ENCODE measurements at regions not wholly inside any gene's neighbourhood (a gene's known extent, or its start where the extent isn't known, plus 50 kb on each side); places are given as distances from the start of the nearest gene placed in this dataset.

DNA sequence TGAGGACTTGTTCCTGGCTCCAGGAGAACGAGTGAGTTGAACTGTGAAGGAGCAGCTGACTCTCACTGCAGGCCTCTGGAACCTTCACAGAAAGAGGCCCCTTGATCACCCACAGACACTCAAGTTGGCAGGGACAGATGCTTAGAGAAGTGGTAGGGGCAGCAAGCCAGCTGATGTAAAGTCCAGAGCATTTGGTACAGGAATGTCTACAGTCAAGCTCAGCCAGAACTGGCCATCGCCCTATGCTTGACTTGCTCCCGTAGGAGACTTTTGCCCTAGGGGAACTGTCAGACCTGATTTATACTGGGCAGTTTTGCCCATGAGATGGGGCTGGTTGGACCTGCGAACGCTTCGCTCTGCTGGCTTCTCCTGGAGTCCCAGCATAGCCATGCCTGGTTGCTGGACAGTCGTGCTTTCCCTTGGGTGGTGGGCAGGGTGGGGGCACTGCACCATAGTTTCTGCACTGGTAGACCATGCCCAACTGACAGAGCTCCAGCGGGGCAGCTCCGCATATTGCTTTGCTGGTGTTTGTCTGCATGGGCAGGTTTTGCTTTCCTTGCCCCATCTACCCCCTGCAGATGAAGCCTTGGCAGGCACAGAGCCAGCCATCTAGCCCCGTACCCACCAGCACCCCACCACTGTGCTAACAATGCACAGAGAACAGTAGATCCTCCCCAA is 977.7 kb downstream of the JRKL start:
- ChIA-PET POLR2A (no interaction called here), CTCF (no interaction called here)
- H3K27me3 ChIP-seq (ENCODE audit: insufficient read depth): no peaks in the 10 kb centered on the region
- H3K79me2 ChIP-seq (ENCODE audit: insufficient read depth): no peaks in the 10 kb centered on the region
- H3K9me2 ChIP-seq: no peaks in the 10 kb centered on the region
- no peak overlapping the region for H3K9ac ChIP-seq
- WGBS (ENCODE audit: low lambda C conversion rate): 45% methylated on average over 8 of the region's 10 CpGs
- TF ChIP-seq, protein P1, sequence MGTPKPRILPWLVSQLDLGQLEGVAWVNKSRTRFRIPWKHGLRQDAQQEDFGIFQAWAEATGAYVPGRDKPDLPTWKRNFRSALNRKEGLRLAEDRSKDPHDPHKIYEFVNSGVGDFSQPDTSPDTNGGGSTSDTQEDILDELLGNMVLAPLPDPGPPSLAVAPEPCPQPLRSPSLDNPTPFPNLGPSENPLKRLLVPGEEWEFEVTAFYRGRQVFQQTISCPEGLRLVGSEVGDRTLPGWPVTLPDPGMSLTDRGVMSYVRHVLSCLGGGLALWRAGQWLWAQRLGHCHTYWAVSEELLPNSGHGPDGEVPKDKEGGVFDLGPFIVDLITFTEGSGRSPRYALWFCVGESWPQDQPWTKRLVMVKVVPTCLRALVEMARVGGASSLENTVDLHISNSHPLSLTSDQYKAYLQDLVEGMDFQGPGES (IDR thresholded peaks at IDR 0.05; ENCODE audit: low read depth, low read length): no peak
- TF ChIP-seq TEAD4 (IDR thresholded peaks at IDR 0.05; ENCODE audit: borderline replicate concordance, insufficient read depth): no peak
- no peak for TF ChIP-seq NFIC (IDR thresholded peaks at IDR 0.05; ENCODE audit: borderline replicate concordance)
- no peak for TF ChIP-seq POLR2AphosphoS5 (IDR thresholded peaks at IDR 0.05; ENCODE audit: low read depth, low read length)
- no peak for TF ChIP-seq SIN3A (IDR thresholded peaks at IDR 0.05; ENCODE audit: borderline replicate concordance, low read depth, low read length)
- H3K4me3 ChIP-seq (ENCODE audit: low read depth in 2 of 2, low read length in 1 of 2): no peak overlapping the region
- H3K4me2 ChIP-seq: no peak overlapping the region
- H3K4me1 ChIP-seq (ENCODE audit: control insufficient read depth in 1 of 2, insufficient read depth in 2 of 2, low read depth in 1 of 2, low read length in 1 of 2): peaks cover 0 to 19% of the 10 kb centered on the region in 2 experiments; a peak in 1 of 4 replicates
- peaks cover 3% of the 10 kb centered on the region; the same call in 1 of the 2 replicates for H3K9me3 ChIP-seq
- DNase-seq: no peak
- no peaks in the 10 kb centered on the region for H3K36me3 ChIP-seq (replicated peaks in 1 of 2; ENCODE audit: control insufficient read depth in 1 of 2, insufficient read depth in 2 of 2, low read length in 1 of 2)
- H4K20me1 ChIP-seq (ENCODE audit: insufficient read depth): no peaks in the 10 kb centered on the region
- H3F3A ChIP-seq (replicated peaks; ENCODE audit: insufficient read depth): peaks cover 16% of the 10 kb centered on the region
- no peak overlapping the region for H2AFZ ChIP-seq (ENCODE audit: low read depth)
- no peak overlapping the region for H3K27ac ChIP-seq (ENCODE audit: low read depth in 2 of 2, low read length in 1 of 2)

DNA sequence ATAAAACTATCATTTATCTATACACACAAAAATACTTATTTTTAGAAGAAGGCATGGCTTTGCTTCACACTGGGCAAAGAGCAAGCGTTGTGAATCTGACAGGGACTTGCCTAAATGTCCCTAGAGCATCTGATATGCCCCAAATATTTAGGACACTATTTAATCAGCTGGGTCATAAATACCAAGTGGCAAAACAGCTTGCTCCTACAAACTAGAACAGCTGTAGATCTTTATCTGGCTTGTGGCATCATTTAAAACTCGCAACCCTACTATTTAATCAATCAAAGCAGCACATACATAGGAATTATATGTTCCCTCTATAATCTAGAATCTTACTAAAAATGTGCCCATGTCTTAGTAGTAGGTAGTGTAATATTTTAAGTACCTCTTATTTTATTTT is 999.5 kb downstream of the JRKL start:
- POLR2A ChIA-PET: no interaction called here
- TF ChIP-seq CHD2 (IDR thresholded peaks at IDR 0.05; ENCODE audit: low read length, partially characterized antibody) (no peak), NFIC (IDR thresholded peaks at IDR 0.05; ENCODE audit: borderline replicate concordance) (no peak), GABPA (IDR thresholded peaks at IDR 0.05; ENCODE audit: low read depth) (no peak), MEF2A (IDR thresholded peaks at IDR 0.05; ENCODE audit: borderline replicate concordance, low read depth) (no peak)
- TF ChIP-seq, protein P2, sequence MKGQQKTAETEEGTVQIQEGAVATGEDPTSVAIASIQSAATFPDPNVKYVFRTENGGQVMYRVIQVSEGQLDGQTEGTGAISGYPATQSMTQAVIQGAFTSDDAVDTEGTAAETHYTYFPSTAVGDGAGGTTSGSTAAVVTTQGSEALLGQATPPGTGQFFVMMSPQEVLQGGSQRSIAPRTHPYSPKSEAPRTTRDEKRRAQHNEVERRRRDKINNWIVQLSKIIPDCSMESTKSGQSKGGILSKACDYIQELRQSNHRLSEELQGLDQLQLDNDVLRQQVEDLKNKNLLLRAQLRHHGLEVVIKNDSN (IDR thresholded peaks at IDR 0.05; ENCODE audit: borderline replicate concordance, low read depth): no peak
- H2AFZ ChIP-seq (ENCODE audit: low read depth): no peak overlapping the region
- H3K4me3 ChIP-seq (ENCODE audit: low read depth in 2 of 2, low read length in 1 of 2): no peak overlapping the region
- no peak overlapping the region for H3K27ac ChIP-seq (ENCODE audit: low read depth in 2 of 2, low read length in 1 of 2)
- H3F3A ChIP-seq (replicated peaks; ENCODE audit: insufficient read depth): no peaks in the 10 kb centered on the region
- no peak overlapping the region for H3K4me2 ChIP-seq
- H3K9me2 ChIP-seq: no peaks in the 10 kb centered on the region
- CTCF ChIA-PET: no interaction called here
- no peak for DNase-seq
- 5% methylated on average over 2 of the region's 2 CpGs for WGBS (ENCODE audit: low lambda C conversion rate)
- no peaks in the 10 kb centered on the region for H3K79me2 ChIP-seq (ENCODE audit: insufficient read depth)
- no peaks in the 10 kb centered on the region for H3K27me3 ChIP-seq (ENCODE audit: insufficient read depth)
- no peaks in the 10 kb centered on the region for H4K20me1 ChIP-seq (ENCODE audit: insufficient read depth)
- H3K4me1 ChIP-seq (ENCODE audit: control insufficient read depth in 1 of 2, insufficient read depth in 2 of 2, low read depth in 1 of 2, low read length in 1 of 2): no peaks in the 10 kb centered on the region
- no peaks in the 10 kb centered on the region for H3K9me3 ChIP-seq
- H3K36me3 ChIP-seq (replicated peaks in 1 of 2; ENCODE audit: control insufficient read depth in 1 of 2, insufficient read depth in 2 of 2, low read length in 1 of 2): no peaks in the 10 kb centered on the region
- no peak overlapping the region for H3K9ac ChIP-seq

DNA sequence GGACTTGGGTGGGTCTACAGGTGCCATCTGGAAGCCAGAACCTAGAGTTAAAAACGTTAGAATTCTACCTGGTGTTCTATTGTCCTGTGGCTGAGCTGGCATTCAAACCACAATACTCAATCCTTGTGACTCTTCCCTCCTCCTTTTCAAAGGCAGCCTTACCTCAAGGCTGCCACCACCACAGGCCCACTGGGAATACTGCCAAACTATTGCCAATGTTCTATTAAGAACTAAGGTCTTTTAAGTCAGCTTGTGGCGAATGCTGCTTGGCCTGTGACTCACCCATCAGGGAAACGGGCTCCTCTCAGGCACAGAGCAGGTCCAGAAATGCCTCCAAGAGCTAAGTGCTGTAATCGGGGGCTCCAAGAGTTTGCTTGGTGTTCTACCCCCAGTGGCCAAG is 1008.4 kb downstream of the JRKL start:
- Histone ChIP-seq H3K9ac (no peak overlapping the region), H3K4me3 (ENCODE audit: low read depth in 2 of 2, low read length in 1 of 2) (no peak overlapping the region), H4K20me1 (ENCODE audit: insufficient read depth) (no peaks in the 10 kb centered on the region), H3K9me2 (no peaks in the 10 kb centered on the region), H3K9me3 (no peaks in the 10 kb centered on the region), H3K4me2 (no peak overlapping the region), H3K27ac (ENCODE audit: low read depth in 2 of 2, low read length in 1 of 2) (no peak overlapping the region), H3K79me2 (ENCODE audit: insufficient read depth) (no peaks in the 10 kb centered on the region), H3K4me1 (ENCODE audit: control insufficient read depth in 1 of 2, insufficient read depth in 2 of 2, low read depth in 1 of 2, low read length in 1 of 2) (no peaks in the 10 kb centered on the region), H3F3A (replicated peaks; ENCODE audit: insufficient read depth) (no peaks in the 10 kb centered on the region), H3K27me3 (ENCODE audit: insufficient read depth) (no peaks in the 10 kb centered on the region), H2AFZ (ENCODE audit: low read depth) (no peak overlapping the region), H3K36me3 (replicated peaks in 1 of 2; ENCODE audit: control insufficient read depth in 1 of 2, insufficient read depth in 2 of 2, low read length in 1 of 2) (no peaks in the 10 kb centered on the region)
- ChIA-PET POLR2A (no interaction called here), CTCF (interaction anchor here (0.9 to 1.4 kb wide), 2 partner anchors 257 to 934 kb away, joined by 3 read pairs; no protein-coding TSS in a partner anchor)
- no peak for DNase-seq
- WGBS (ENCODE audit: low lambda C conversion rate): 33% methylated on average over 4 of the region's 4 CpGs
- TF ChIP-seq, protein P3, sequence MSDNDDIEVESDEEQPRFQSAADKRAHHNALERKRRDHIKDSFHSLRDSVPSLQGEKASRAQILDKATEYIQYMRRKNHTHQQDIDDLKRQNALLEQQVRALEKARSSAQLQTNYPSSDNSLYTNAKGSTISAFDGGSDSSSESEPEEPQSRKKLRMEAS (IDR thresholded peaks at IDR 0.05; ENCODE audit: low read depth): no peak
- TF ChIP-seq, protein P2 (IDR thresholded peaks at IDR 0.05; ENCODE audit: borderline replicate concordance, low read depth): no peak
- TF ChIP-seq, protein P4, sequence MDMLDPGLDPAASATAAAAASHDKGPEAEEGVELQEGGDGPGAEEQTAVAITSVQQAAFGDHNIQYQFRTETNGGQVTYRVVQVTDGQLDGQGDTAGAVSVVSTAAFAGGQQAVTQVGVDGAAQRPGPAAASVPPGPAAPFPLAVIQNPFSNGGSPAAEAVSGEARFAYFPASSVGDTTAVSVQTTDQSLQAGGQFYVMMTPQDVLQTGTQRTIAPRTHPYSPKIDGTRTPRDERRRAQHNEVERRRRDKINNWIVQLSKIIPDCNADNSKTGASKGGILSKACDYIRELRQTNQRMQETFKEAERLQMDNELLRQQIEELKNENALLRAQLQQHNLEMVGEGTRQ (IDR thresholded peaks at IDR 0.05; ENCODE audit: borderline replicate concordance, low read depth, low read length): no peak
- TF ChIP-seq ELF1 (IDR thresholded peaks at IDR 0.05) (no peak), RCOR1 (IDR thresholded peaks at IDR 0.05; ENCODE audit: low read length) (no peak), TCF12 (IDR thresholded peaks at IDR 0.05) (no peak)

Data from SK-N-SH (cell line).